ENCODE measurements at regions not wholly inside any gene's neighbourhood (a gene's known extent, or its start where the extent isn't known, plus 50 kb on each side); places are given as distances from the start of the nearest gene placed in this dataset.
"Not testable (repeated sequence)": the region's sequence is repeated elsewhere in the genome, so short reads cannot be mapped to it uniquely, and the experiment has no call there.

DNA sequence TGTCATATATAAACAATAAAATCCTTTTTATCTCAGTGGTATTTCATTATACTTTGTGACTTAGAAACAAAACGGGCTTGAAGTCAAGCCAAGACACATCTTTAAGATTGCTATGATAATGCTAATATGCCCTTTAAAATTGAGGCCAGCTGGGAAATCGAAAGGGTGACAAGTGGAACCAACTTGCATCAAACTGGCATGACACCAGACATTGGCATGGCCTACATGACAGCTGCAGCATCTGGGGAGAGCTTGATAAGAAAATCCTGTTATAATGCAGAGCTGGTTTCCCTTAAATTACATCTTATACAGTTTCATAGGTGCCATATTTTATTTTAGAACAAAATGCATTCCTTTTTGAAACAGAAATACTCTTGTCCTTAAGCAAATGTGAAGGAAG lies 325.2 kb downstream of the ZBBX start:
- Mint-ChIP-seq H3K4me1 (no peaks in the 10 kb centered on the region), H3K4me3 (no peak overlapping the region), H3K27me3 (peaks cover 0 to 2% of the 10 kb centered on the region in 2 donors), H3K9me3 (peaks cover 9 to 15% (median 13%) of the 10 kb centered on the region in 5 donors), H3K27ac (no peak overlapping the region), H3K36me3 (no peaks in the 10 kb centered on the region)
- H3K36me3 ChIP-seq (ENCODE audit: insufficient read depth, low read length): no peaks in the 10 kb centered on the region
- no peaks in the 10 kb centered on the region for H3K9me3 ChIP-seq (ENCODE audit: low read length)
- no peak overlapping the region for H3K4me3 ChIP-seq (ENCODE audit: low read length)
- no peak for DNase-seq
- CTCF ChIA-PET: no interaction called here
- H3K27me3 ChIP-seq (ENCODE audit: insufficient read depth, low read length, poor library complexity, severe bottlenecking): no peaks in the 10 kb centered on the region
- POLR2A ChIA-PET: no interaction called here
- H3K4me1 ChIP-seq (ENCODE audit: insufficient read depth, low read length): no peaks in the 10 kb centered on the region
- no peak overlapping the region for H3K27ac ChIP-seq (ENCODE audit: low read depth, low read length)

DNA sequence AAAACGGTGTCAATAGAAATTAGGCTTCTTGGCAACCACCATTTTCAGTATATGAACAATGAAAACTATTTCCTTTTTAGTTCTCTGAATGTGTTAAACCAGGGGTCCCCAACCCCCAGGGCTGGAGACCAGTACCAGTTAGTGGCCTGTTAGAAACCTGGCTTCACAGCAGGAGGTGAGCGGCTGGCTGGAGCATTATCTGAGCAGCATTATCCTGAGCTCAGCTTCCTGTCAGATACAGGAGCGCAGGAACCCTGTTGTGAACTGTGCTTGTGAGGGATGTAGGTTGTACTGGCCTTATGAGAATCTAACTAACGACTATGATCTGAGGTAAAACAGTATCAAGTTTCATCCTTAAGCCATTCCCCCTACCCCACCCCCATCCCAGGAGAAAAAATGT lies 328.7 kb downstream of the ZBBX start:
- no peaks in the 10 kb centered on the region for H3K36me3 ChIP-seq (ENCODE audit: insufficient read depth, low read length)
- peaks cover 3 to 11% (median 10%) of the 10 kb centered on the region in 5 donors for H3K9me3 Mint-ChIP-seq
- CTCF ChIA-PET: no interaction called here

DNA sequence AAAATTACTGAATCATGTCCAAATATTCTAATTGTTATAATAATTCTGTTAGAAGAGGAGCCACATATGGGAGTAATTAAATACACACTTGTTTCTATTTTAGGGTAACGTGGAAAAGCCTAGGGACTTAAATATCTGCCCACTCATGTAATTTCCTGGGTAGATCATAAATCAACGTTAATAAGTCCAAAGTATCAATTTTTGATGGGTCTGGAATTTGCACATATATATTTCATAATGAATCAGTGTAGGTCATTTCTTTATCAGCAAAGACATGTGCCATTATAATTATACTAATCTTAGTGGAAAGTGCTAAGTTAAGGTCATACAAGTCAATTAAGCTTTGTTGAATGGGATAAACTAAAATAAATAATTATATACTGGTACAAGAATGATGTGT lies 346.2 kb downstream of the ZBBX start:
- Histone ChIP-seq H3K4me1 (ENCODE audit: insufficient read depth, low read length) (no peaks in the 10 kb centered on the region), H3K27me3 (ENCODE audit: insufficient read depth, low read length, poor library complexity, severe bottlenecking) (no peaks in the 10 kb centered on the region), H3K36me3 (ENCODE audit: insufficient read depth, low read length) (no peaks in the 10 kb centered on the region), H3K4me3 (ENCODE audit: low read length) (no peak overlapping the region), H3K27ac (ENCODE audit: low read depth, low read length) (no peak overlapping the region), H3K9me3 (ENCODE audit: low read length) (no peaks in the 10 kb centered on the region)
- Mint-ChIP-seq H3K36me3 (no peaks in the 10 kb centered on the region), H3K27me3 (no peaks in the 10 kb centered on the region), H3K4me3 (no peak overlapping the region), H3K4me1 (no peaks in the 10 kb centered on the region), H3K27ac (no peak overlapping the region), H3K9me3 (peaks cover 0 to 4% (median 2%) of the 10 kb centered on the region in 5 donors)
- DNase-seq: no peak
- CTCF ChIA-PET: no interaction called here
- POLR2A ChIA-PET: no interaction called here

More for the DNA sequence above, 328.7 kb downstream of the ZBBX start:
- Mint-ChIP-seq H3K36me3 (no peaks in the 10 kb centered on the region), H3K27me3 (no peaks in the 10 kb centered on the region), H3K4me1 (no peaks in the 10 kb centered on the region), H3K27ac (no peak overlapping the region), H3K4me3 (no peak overlapping the region)
- Histone ChIP-seq H3K4me1 (ENCODE audit: insufficient read depth, low read length) (no peaks in the 10 kb centered on the region), H3K4me3 (ENCODE audit: low read length) (no peak overlapping the region), H3K27me3 (ENCODE audit: insufficient read depth, low read length, poor library complexity, severe bottlenecking) (no peaks in the 10 kb centered on the region), H3K27ac (ENCODE audit: low read depth, low read length) (no peak overlapping the region), H3K9me3 (ENCODE audit: low read length) (no peaks in the 10 kb centered on the region)
- DNase-seq: no peak
- POLR2A ChIA-PET: no interaction called here

DNA sequence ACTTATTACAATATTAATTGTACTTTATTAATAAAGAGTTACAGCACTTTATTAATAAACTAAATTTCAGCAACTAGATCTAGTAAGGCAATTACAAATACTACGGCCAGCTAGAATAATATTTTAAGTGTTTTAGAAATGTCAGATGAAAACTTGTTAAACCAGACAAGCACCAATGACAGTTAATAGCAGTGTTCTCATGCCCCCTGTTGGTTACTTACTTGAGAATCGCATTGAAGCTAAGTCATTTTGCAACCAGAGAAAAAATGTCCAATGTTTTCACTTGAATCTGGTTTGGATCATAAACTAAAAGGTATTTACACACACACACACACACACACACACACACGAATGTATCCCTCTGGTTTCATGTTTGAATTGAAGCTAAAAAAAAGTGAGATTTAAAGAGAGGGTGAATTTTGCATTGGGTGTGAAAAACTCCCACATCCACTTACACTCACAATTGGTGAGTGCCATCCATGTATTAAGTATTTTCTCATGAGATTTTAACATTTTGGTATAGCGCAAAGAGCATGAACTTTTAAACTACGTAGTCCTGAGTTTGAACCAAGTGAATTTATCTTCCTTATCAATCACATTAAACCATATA lies 347.7 kb downstream of the ZBBX start:
- ChIA-PET CTCF (no interaction called here), POLR2A (no interaction called here)
- H3K36me3 Mint-ChIP-seq: no peaks in the 10 kb centered on the region
- no peaks in the 10 kb centered on the region for H3K9me3 ChIP-seq (ENCODE audit: low read length)
- no peak for DNase-seq
- H3K4me3 ChIP-seq (ENCODE audit: low read length): no peak overlapping the region
- H3K4me1 Mint-ChIP-seq: no peaks in the 10 kb centered on the region
- H3K36me3 ChIP-seq (ENCODE audit: insufficient read depth, low read length): no peaks in the 10 kb centered on the region
- no peaks in the 10 kb centered on the region for H3K27me3 ChIP-seq (ENCODE audit: insufficient read depth, low read length, poor library complexity, severe bottlenecking)
- no peak overlapping the region for H3K27ac ChIP-seq (ENCODE audit: low read depth, low read length)
- peaks cover 0 to 5% (median 2%) of the 10 kb centered on the region in 5 donors for H3K9me3 Mint-ChIP-seq
- no peak overlapping the region for H3K4me3 Mint-ChIP-seq
- no peak overlapping the region for H3K27ac Mint-ChIP-seq
- H3K27me3 Mint-ChIP-seq: no peaks in the 10 kb centered on the region
- H3K4me1 ChIP-seq (ENCODE audit: insufficient read depth, low read length): no peaks in the 10 kb centered on the region

DNA sequence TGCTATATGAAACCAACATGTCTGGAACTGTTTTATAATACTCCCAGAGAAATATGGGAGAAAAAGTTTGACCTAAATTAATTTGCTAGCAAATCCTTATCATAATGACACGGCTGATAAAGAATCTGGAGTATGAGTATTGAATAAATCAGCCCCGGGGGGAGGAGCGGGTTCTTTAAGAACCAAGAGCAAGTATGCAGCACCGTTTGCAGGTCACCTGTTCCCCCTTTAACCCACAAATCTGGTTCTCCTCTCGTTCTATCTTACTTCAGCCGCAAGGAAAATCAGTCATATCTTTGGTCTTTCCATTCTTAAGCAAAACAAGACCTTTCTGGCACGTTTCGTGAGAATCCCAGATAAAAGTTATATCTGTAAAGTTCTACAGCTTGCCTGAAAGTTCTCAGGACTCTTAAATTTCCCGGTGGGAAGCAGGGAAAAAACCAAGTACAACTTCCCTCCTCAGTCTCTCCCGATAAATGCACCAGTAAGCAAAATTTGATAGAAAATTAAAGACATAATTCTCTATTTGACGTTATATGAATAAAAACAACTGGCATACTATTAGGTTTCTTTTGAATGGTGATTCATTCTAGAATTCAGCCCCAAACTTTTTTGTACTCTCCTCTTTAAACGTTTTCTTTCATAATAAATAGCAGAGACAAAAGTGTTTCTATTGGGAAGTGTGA lies 348.6 kb downstream of the ZBBX start:
- POLR2A ChIA-PET: no interaction called here

DNA sequence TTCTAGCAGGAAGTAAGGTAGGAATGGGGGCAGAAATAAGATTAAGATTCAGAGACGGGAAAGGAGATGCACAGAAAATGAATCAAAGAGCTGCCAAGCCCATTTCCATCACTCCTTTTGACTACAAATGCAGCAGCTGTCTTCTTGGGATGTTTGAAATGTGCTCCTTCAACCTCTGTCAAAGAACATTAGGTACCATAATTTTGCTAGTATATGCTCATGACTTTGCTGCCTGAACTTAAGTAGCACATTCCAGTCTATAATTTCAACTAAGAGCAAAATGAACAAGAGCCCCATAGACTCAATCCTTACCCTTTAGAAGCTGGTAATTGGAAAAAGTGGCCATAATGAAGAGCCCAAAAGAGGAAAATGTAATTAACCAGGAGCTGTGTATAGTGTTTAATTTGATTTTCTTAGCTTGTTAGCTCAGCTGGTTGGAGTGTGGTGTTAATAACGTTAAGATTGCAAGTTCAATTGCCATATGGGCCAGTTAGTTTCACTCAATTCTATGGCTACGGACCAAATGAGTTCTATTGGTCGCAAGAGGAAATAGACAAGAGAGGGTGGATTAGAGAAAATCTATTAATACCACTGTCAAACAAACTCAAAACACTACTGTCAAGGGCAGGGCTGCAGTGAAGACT lies 349.9 kb downstream of the ZBBX start:
- Histone ChIP-seq H3K27ac (ENCODE audit: low read depth, low read length) (no peak overlapping the region), H3K9me3 (ENCODE audit: low read length) (no peaks in the 10 kb centered on the region), H3K27me3 (ENCODE audit: insufficient read depth, low read length, poor library complexity, severe bottlenecking) (no peaks in the 10 kb centered on the region), H3K4me3 (ENCODE audit: low read length) (no peak overlapping the region), H3K4me1 (ENCODE audit: insufficient read depth, low read length) (no peaks in the 10 kb centered on the region), H3K36me3 (ENCODE audit: insufficient read depth, low read length) (no peaks in the 10 kb centered on the region)
- H3K4me1 Mint-ChIP-seq: no peaks in the 10 kb centered on the region
- DNase-seq: no peak
- H3K4me3 Mint-ChIP-seq: no peak overlapping the region
- no peaks in the 10 kb centered on the region for H3K27me3 Mint-ChIP-seq
- H3K9me3 Mint-ChIP-seq: peaks cover 0 to 5% (median 2%) of the 10 kb centered on the region in 5 donors
- POLR2A ChIA-PET: no interaction called here
- H3K27ac Mint-ChIP-seq: no peak overlapping the region
- no peaks in the 10 kb centered on the region for H3K36me3 Mint-ChIP-seq
- CTCF ChIA-PET: no interaction called here

More for the DNA sequence above, 348.6 kb downstream of the ZBBX start:
- Histone ChIP-seq H3K4me1 (ENCODE audit: insufficient read depth, low read length) (no peaks in the 10 kb centered on the region), H3K4me3 (ENCODE audit: low read length) (no peak overlapping the region), H3K36me3 (ENCODE audit: insufficient read depth, low read length) (no peaks in the 10 kb centered on the region), H3K9me3 (ENCODE audit: low read length) (no peaks in the 10 kb centered on the region), H3K27ac (ENCODE audit: low read depth, low read length) (no peak overlapping the region), H3K27me3 (ENCODE audit: insufficient read depth, low read length, poor library complexity, severe bottlenecking) (no peaks in the 10 kb centered on the region)
- no peaks in the 10 kb centered on the region for H3K4me1 Mint-ChIP-seq
- CTCF ChIA-PET: no interaction called here
- peaks cover 0 to 5% (median 2%) of the 10 kb centered on the region in 5 donors for H3K9me3 Mint-ChIP-seq
- H3K36me3 Mint-ChIP-seq: no peaks in the 10 kb centered on the region
- H3K27me3 Mint-ChIP-seq: no peaks in the 10 kb centered on the region
- no peak overlapping the region for H3K27ac Mint-ChIP-seq
- no peak overlapping the region for H3K4me3 Mint-ChIP-seq
- no peak for DNase-seq

DNA sequence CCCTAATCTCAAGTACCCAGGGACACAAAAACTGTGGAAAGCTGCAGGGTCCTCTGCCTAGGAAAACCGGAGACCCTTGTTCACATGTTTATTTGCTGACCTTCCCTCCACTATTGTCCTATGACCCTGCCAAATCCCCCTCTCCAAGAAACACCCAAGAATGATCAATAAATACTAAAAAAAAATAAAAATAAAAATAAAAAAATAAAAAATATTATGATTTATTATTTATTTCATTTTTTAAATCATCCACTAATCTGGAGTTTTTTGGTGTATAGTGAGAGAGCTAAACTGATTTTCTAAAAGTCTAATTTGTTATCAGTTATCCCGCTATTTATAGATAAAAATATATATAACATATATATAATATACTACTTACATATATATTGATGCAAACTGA lies 360.6 kb downstream of the ZBBX start:
- H3K4me1 Mint-ChIP-seq; H3K4me1 ChIP-seq (ENCODE audit: insufficient read depth, low read length); POLR2A ChIA-PET; H3K27ac ChIP-seq (ENCODE audit: low read depth, low read length); H3K9me3 ChIP-seq (ENCODE audit: low read length); H3K4me3 Mint-ChIP-seq; H3K27ac Mint-ChIP-seq; H3K4me3 ChIP-seq (ENCODE audit: low read length); H3K27me3 ChIP-seq (ENCODE audit: insufficient read depth, low read length, poor library complexity, severe bottlenecking); H3K36me3 Mint-ChIP-seq; H3K9me3 Mint-ChIP-seq; DNase-seq; H3K36me3 ChIP-seq (ENCODE audit: insufficient read depth, low read length); CTCF ChIA-PET; H3K27me3 Mint-ChIP-seq: not testable (repeated sequence)

DNA sequence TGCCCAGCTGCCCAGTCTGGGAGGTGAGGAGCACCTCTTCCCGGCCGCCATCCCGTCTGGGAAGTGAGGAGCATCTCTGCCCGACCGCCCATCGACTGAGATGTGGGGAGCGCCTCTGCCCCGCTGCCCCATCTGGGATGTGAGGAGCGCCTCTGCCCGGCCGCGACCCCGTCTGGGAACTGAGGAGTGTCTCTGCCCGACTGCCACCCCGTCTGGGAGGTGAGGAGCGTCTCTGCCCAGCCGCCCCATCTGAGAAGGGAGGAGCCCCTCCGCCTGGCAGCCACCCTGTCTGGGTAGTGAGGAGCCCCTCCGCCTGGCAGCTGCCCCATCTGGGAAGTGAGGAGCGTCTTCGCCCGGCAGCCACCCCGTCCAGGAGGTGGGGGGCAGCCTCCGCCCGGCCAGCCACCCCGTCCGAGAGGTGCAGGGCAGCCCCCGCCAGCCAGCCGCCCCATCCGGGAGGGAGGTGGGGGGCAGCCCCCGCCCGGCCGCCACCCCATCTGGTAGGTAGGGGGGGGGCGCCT lies 361.4 kb downstream of the ZBBX start:
- POLR2A ChIA-PET; H3K4me1 ChIP-seq (ENCODE audit: insufficient read depth, low read length); H3K4me3 ChIP-seq (ENCODE audit: low read length); H3K27me3 Mint-ChIP-seq; H3K4me3 Mint-ChIP-seq; H3K27me3 ChIP-seq (ENCODE audit: insufficient read depth, low read length, poor library complexity, severe bottlenecking); H3K36me3 Mint-ChIP-seq; CTCF ChIA-PET; H3K9me3 Mint-ChIP-seq; H3K36me3 ChIP-seq (ENCODE audit: insufficient read depth, low read length); H3K9me3 ChIP-seq (ENCODE audit: low read length); H3K27ac Mint-ChIP-seq; H3K27ac ChIP-seq (ENCODE audit: low read depth, low read length); H3K4me1 Mint-ChIP-seq: not testable (repeated sequence)
- peak in 1 of 5 donors; percentile 46 for DNase-seq

All from CD8-positive, alpha-beta memory T cell (primary cell).